Fibroblast of peridontal ligament (primary cell): ENCODE measurements at regions not wholly inside any gene's neighbourhood (a gene's known extent, or its start where the extent isn't known, plus 50 kb on each side); places are given as distances from the start of the nearest gene placed in this dataset.

Experiments used
- DNase-seq: peaks from one replicate; pipeline ENCODE4 v3.0.0-alpha.2; 2010; ENCODE audit errors: extremely low read depth

- DNase-seq, result no peak
Measured at GRCh38 chr5:4511996-4512656, 628.0 kb upstream of the ADAMTS16 start.

- DNase-seq, result no peak
Measured at GRCh38 chr5:4513381-4513780, 626.7 kb upstream of the ADAMTS16 start.

DNA sequence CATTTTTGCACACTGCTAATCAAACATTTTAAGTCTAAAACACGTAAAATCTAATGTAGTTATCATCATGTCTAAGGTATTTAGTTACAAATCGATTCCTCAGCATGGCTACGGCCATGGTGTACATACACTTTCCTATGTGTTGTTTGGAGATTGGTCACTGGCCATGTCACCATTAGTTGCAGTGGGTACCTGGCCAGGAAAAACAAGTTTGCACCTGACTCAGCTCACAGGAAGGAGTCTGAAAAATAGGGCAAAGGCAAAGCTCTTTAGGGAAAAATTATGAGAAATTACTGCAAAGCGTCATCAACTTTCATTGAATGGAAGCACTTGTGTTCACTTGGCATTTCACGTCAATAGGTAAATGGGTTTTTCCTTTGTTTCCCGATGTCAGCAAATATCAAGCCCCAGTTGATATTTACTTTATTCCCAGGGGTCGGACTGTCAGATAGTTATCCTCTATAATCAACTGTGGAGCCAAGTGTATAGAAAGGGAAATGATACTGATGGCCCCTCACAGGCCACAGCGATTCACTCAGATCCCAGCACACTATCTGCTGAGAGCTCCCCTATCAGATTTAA lies 626.0 kb upstream of the ADAMTS16 start:
- DNase-seq, result no peak

GRCh38 chr5:4518903-4519672 lies 621.0 kb upstream of the ADAMTS16 start:
- DNase-seq, result no peak

DNA sequence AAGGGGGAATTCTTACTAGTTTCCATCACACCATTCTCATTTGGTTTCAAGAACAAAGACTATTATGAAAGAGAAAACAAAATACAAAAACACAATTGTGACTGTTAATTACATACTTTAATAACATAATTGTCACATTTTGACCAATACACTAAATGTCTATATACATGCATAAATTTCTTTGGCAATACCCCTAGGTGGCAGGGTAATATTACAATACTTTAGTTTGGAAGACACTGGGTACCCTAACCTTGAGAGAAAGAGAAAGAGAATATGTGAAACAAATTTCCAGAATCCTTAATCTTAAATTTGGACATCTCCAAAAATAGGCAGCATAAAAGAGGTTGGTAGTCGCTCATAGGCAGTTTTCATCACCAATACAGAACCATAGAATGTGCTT lies 619.6 kb upstream of the ADAMTS16 start:
- DNase-seq, result no peak

DNA sequence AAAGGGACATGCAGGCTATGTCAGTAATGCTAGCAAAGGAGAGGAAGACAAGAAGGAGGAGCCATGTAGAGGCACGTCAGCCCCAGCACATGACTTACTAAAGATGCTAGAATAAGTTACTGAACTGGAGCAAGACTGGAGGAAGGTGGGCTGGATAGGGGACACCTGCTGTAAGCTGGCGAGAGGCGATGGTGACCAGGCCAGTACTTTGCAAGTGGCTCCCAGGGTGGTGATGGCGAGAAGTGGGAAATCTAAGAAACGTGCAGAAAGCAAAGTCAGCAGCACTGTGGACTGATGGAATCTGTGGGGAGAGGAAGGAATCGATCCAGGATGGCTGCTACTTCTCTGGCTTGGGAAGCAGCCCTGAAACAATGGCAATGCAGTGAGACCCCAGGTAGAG lies 617.1 kb upstream of the ADAMTS16 start:
- DNase-seq, result no peak

DNA sequence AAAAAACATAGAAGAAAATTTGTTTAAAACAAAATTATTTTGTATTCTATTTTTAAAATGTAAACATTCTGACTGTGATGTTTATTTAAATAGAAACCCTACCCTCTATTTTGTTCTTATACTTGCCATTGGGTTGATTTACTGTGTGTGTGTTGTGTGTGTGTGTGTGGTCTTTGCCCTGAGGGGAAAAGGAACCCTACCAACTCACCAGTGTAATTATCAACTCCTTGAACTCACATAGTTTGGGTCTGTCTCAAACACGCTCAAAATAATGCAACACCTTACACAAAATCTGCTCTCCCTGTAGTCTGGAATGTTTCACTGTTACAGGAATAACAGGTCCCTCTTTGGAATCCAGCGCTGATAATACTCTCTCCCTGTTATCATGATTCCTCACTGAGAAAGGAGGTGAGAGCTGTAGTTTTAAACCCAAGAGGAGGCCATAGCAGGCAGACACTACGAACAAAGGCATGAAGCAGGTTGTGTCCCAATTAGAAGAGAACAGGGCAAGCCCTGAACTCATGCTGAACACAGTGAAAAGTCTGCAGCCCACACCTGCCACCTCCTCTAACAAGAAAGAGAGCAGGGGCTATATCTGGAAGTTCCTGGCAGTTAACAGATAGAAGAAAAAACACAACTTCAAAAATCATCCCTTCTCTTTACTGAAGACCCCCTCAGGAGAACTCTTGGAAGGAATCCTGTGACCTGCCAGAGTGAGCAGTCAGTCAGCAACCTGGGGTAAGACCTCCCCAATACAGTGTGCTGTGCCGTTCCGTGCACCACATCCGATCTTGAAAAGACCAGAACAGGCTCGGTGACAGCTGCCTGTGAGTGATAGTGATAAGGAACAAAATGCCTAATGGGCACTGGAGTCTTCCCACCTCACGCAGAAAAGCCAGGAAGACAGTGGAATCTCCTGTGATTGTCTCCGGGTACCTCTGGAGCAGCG lies 608.1 kb upstream of the ADAMTS16 start:
- no peak for DNase-seq

DNA sequence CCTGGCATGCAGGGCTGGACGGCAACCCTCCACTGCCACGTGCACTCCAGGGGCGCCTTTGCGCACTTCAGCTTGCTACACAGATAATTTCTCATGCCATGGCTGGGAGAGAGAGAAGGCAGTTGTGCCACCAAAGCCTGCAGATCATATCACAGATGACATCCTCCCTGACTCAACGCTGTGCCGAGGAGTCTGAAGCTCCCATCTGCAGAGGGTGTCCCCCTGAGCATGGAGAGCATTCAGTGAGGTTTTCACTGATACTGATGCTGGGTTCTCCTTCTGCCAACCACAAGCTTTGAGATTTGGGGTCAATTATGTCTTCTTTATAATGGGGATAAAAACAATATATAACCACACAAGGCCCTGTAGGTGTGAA lies 607.4 kb upstream of the ADAMTS16 start:
- no peak for DNase-seq

DNA sequence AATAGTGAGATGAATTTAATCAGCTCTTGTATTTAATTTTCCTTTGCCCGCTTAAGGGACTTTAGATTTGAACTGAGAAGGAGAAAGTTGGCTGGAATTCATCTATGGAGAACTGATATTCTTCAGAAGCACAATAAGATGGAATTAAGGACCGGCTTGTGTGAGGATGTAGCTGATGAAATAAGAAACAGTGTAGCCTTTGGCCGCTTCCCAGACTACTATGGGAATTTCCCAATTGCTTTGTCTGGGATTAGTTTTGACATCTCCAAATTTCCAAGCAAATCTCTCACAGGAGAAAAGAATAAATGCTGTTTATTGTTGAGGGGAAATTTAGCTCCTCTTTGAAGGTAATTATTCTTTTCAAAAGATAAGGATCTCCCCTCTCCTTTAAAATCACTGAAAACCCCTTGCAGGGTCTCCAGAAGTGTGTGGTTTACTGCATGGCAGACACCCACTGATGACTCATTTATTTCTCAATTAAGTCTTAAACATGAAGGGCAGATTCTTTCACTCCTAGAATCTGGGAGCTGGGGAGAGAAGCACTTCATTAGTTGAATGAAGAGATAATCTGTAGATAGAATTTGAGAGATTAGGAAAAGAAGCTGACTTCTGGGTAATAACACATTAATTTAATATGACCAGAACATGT lies 606.5 kb upstream of the ADAMTS16 start:
- DNase-seq, result no peak

- no peak for DNase-seq
Measured at GRCh38 chr5:4537489-4537888, 602.6 kb upstream of the ADAMTS16 start.

DNA sequence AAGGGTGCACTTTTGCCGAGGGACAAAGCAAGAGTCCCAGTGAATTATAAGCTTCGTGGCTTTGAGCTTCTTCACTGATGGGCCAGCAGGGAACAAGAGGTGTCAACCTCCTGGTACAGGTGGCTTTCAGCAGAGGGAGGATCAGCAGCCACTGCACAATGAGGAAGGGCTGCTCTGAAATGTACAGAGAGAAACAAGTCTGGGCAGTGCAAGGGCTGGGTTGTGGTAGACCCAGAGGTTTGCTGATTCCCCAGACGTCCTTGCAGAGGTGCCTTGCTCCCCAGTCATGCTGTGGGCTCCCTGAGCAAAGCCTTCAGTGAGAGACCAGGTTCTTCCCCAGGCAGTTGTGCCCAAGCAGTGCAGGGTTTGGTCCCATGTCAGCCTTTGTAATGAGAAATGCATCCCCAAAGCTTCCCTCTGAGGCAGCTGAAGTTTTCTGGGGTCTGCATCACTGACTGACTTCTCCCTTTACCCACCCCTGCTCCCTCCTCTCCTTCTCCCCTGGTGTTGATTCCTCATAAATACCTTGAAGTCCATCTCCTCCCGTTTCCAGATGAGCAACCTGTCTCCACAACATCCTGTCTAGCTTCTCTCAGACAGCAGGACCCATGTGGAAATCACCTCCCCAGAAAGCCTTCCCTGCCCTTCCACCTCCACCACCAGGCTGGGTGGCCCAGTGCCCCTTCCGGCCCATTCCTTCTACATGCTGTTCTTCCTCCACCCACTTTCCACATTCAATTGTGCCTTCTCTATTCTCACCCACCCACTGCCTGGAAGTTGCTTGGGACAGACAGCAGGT lies 599.6 kb upstream of the ADAMTS16 start:
- DNase-seq, result no peak

DNA sequence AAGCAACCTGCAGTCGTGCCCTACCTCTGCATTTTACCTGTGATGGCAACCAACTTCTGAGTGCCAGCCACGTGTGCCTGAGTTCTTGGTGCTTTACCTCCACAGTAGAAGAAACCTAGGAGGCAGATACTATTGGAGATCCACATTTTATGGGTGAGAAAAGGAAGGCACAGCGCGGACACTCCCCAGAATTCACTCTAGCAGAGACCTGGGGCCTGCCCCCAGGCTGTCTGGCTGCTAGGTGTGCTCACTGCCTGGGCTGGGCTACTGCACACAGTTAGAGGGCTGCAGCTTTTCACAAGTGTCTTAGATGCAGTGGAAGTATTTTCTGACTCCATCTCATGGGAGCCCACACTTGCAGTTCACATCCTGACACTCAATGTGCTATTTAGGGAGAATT lies 598.8 kb upstream of the ADAMTS16 start:
- no peak for DNase-seq

DNA sequence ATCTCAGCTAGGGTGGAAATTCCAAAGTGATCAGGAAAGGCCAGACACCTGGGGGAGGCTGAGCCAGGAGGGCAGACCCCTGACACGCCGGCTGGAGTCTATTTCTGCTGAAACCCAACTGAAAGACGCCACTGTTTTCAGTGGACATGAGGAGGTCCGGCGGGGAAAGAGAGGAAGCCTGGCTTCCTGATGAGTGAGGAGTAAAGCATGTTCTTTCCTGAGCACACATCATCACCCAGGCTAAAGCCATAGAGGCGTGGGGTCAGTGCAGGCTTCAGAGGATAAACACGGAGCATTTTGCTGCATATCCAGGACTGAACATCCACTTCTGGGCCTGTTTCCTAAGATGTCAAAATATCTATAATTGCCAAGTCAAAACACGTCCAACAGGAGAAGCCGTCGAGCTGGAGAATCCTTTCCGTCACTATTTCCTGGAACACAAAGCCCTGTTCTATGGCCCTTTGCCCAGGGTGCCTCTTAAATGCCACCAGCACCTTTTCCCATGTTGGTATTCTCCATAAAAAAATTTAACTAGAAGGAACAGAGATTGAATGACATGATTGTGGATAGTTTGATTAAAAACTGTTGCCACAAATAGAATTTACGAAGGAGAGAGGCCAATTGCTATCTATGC lies 597.9 kb upstream of the ADAMTS16 start:
- DNase-seq, result no peak

DNA sequence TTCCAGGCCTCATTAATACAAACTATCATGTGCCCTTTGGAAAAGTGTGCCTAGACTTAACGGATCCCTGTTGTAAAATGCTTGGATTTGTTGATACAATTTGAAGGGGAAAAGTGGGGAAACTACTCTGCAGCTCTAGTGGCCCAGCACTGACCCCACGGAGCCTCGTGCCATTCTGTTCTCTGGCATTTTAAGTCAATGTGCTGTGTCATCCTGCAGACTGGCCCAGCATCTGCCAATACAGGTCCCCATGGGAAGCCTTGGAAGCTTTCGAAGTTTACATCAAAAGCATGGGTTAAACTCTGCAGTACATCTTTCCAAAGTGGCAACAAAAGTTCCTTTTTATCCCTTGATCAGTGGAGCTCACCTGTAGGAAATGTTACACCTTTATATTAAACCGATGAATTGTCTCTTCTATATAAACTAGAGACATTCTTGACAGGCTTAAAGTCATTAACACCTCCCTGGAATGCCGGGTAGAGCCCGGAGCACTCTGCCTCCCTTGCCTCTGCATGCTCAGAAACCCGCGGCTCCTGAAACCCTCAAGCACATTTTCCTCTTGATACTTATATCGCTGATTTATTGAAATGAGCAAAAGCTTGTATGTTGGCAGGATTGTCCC lies 596.0 kb upstream of the ADAMTS16 start:
- no peak for DNase-seq

GRCh38 chr5:4547547-4547946 lies 592.6 kb upstream of the ADAMTS16 start:
- no peak for DNase-seq

DNA sequence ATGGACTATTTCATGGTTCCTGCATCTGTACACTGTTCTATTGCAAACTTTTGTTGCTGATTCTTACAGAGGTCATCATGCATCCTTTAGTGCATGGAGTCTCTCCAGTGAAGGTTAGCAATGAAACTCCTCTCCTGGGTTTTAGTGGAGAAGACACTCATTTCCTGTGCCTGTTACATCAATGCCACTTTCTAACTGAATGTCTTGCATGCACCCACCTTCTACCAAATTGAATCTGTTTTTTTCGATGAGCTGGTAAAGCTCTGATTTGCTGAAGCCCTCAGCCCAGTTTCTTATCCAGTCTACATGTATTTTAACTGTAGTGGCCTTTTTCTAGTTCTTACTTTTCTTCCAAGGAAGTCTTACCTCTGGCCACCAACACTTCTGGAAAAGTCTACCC lies 591.8 kb upstream of the ADAMTS16 start:
- DNase-seq, result no peak

DNA sequence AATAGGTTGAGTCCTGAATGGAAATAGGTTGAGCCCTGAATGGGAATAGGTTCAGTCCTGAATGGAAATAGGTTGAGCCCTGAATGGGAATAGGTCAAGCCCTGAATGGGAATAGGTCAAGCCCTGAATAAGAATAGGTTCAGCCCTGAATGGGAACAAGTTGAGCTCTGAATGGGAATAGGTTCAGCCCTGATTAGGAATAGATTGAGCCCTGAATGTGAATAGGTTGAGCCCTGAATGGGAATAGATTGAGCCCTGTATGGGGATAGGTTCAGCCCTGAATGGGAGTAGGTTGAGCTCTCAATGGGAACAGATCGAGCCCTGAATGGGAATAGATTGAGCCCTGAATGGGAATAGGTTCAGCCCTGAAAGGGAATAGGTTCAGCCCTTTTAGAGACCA lies 590.8 kb upstream of the ADAMTS16 start:
- no peak for DNase-seq

DNA sequence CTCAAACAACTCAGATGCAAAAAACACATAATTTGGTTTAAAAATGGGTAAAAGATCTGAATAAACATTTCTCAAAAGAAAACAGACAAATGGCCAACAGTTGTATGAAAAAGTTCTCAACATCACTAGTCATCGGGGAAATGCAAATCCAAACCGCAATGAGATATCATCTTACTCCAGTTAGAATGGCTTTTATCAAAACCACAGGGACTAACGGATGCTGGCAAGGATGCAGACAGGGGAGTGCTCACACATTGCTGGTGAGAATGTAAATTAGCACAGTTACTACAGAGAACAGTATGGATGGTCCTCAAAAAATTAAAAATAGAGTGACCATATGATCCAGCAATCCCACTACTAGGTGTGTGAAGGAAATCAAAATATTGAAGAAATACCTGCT lies 589.1 kb upstream of the ADAMTS16 start:
- no peak for DNase-seq

DNA sequence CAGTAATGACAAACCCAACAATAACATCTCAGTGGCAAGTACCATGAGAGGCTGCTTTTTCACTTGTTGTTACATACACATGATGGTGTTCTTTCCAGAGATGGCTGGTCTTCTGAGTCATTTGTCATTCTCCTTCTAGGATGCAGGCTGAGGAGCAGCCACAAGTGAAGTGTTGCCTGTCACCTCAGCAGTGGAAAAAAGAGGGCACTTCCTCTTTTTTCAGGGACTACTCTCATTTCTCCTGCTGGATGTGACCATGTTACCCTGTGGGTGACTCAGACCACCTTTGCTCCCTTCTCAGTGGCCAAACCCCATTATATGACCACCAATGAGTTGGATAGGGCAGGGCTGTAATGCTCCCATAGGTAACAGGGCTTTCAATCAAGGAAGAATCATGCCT lies 587.0 kb upstream of the ADAMTS16 start:
- DNase-seq, result no peak

GRCh38 chr5:4553978-4554377 lies 586.2 kb upstream of the ADAMTS16 start:
- DNase-seq, result no peak
